SJSA1 (cell line): ENCODE measurements at regions not wholly inside any gene's neighbourhood (a gene's known extent, or its start where the extent isn't known, plus 50 kb on each side); places are given as distances from the start of the nearest gene placed in this dataset.

Experiments
- DNase-seq, 2 experiments: peaks; one replicate each; pipeline ENCODE4 v3.0.0-alpha.2; 2015 to 2020; ENCODE audit warnings: low spot score in 2 of 2, low read depth in 1 of 2
- H3K27ac ChIP-seq: fragments of 250-450 bp; sonication (Bioruptor Pico); 2 replicates; pipeline ENCODE4 v1.5.1; 2020; ENCODE audit warnings: mild to moderate bottlenecking, moderate library complexity
- H3K27me3 ChIP-seq: fragments of 250-450 bp; sonication (Bioruptor Pico); replicated peaks from 2 replicates; pipeline ENCODE4 v1.5.1; 2020; ENCODE audit warnings: mild to moderate bottlenecking, moderate library complexity
- H3K36me3 ChIP-seq: fragments of 250-450 bp; sonication (Bioruptor Pico); 2 replicates; pipeline ENCODE4 v1.5.1; 2020; ENCODE audit warnings: mild to moderate bottlenecking
- H3K4me1 ChIP-seq: fragments of 250-450 bp; sonication (Bioruptor Pico); replicated peaks from 2 replicates; pipeline ENCODE4 v1.6.1; 2021; ENCODE audit warnings: mild to moderate bottlenecking
- H3K4me3 ChIP-seq: fragments of 250-450 bp; sonication (Bioruptor Pico); 2 replicates; pipeline ENCODE4 v1.5.1; 2020; ENCODE audit warnings: mild to moderate bottlenecking
- H3K9me3 ChIP-seq: fragments of 250-450 bp; sonication (Bioruptor Pico); replicated peaks from 2 replicates; pipeline ENCODE4 v1.5.1; 2020; ENCODE audit warnings: mild to moderate bottlenecking

- no peak overlapping the region for H3K4me3 ChIP-seq
- no peak for DNase-seq
- no peaks in the 10 kb centered on the region for H3K27me3 ChIP-seq
- H3K27ac ChIP-seq: no peak overlapping the region
- H3K36me3 ChIP-seq: no peaks in the 10 kb centered on the region
- H3K4me1 ChIP-seq: no peaks in the 10 kb centered on the region
- H3K9me3 ChIP-seq: no peaks in the 10 kb centered on the region
Measured at GRCh38 chr6:92169506-92169905, 1249.9 kb downstream of the EPHA7 start.

- H3K27me3 ChIP-seq: no peaks in the 10 kb centered on the region
- DNase-seq: no peak
- H3K9me3 ChIP-seq: no peaks in the 10 kb centered on the region
- H3K36me3 ChIP-seq: no peaks in the 10 kb centered on the region
- no peak overlapping the region for H3K4me3 ChIP-seq
- no peaks in the 10 kb centered on the region for H3K4me1 ChIP-seq
- no peak overlapping the region for H3K27ac ChIP-seq
Measured at GRCh38 chr6:92166666-92167065, 1252.7 kb downstream of the EPHA7 start.

- no peak for DNase-seq
- H3K36me3 ChIP-seq: no peaks in the 10 kb centered on the region
- H3K4me3 ChIP-seq: no peak overlapping the region
- H3K27me3 ChIP-seq: no peaks in the 10 kb centered on the region
- no peaks in the 10 kb centered on the region for H3K4me1 ChIP-seq
- no peak overlapping the region for H3K27ac ChIP-seq
- H3K9me3 ChIP-seq: no peaks in the 10 kb centered on the region
Measured at GRCh38 chr6:92161953-92162352, 1257.4 kb downstream of the EPHA7 start.

GRCh38 chr6:92160226-92160625 is 1259.1 kb downstream of the EPHA7 start:
- H3K27ac ChIP-seq: no peak overlapping the region
- H3K9me3 ChIP-seq: no peaks in the 10 kb centered on the region
- no peak overlapping the region for H3K4me3 ChIP-seq
- no peaks in the 10 kb centered on the region for H3K4me1 ChIP-seq
- no peak for DNase-seq
- H3K27me3 ChIP-seq: no peaks in the 10 kb centered on the region
- H3K36me3 ChIP-seq: no peaks in the 10 kb centered on the region

- DNase-seq: no peak
Measured at GRCh38 chr6:92159046-92159445, 1260.3 kb downstream of the EPHA7 start.

GRCh38 chr6:92150553-92150952 is 1268.8 kb downstream of the EPHA7 start:
- DNase-seq: no peak
- Histone ChIP-seq H3K27ac (no peak overlapping the region), H3K4me1 (no peaks in the 10 kb centered on the region), H3K4me3 (no peak overlapping the region), H3K9me3 (no peaks in the 10 kb centered on the region), H3K36me3 (no peaks in the 10 kb centered on the region), H3K27me3 (no peaks in the 10 kb centered on the region)

More at GRCh38 chr6:92159046-92159445, 1260.3 kb downstream of the EPHA7 start:
- Histone ChIP-seq H3K27me3 (no peaks in the 10 kb centered on the region), H3K36me3 (no peaks in the 10 kb centered on the region), H3K4me1 (no peaks in the 10 kb centered on the region), H3K4me3 (no peak overlapping the region), H3K27ac (no peak overlapping the region), H3K9me3 (no peaks in the 10 kb centered on the region)

GRCh38 chr6:92147246-92147645 is 1272.1 kb downstream of the EPHA7 start:
- DNase-seq: no peak
- no peak overlapping the region for H3K4me3 ChIP-seq

GRCh38 chr6:92139601-92140000 is 1279.8 kb downstream of the EPHA7 start:
- Histone ChIP-seq H3K27ac (no peak overlapping the region), H3K4me1 (no peaks in the 10 kb centered on the region), H3K4me3 (no peak overlapping the region), H3K9me3 (no peaks in the 10 kb centered on the region), H3K36me3 (no peaks in the 10 kb centered on the region), H3K27me3 (no peaks in the 10 kb centered on the region)
- no peak for DNase-seq

More at GRCh38 chr6:92147246-92147645, 1272.1 kb downstream of the EPHA7 start:
- no peaks in the 10 kb centered on the region for H3K27me3 ChIP-seq
- H3K27ac ChIP-seq: no peak overlapping the region
- no peaks in the 10 kb centered on the region for H3K4me1 ChIP-seq
- no peaks in the 10 kb centered on the region for H3K9me3 ChIP-seq
- no peaks in the 10 kb centered on the region for H3K36me3 ChIP-seq

GRCh38 chr6:92132957-92133356 is 1286.4 kb downstream of the EPHA7 start:
- no peaks in the 10 kb centered on the region for H3K36me3 ChIP-seq
- no peaks in the 10 kb centered on the region for H3K4me1 ChIP-seq
- no peaks in the 10 kb centered on the region for H3K27me3 ChIP-seq
- no peak overlapping the region for H3K4me3 ChIP-seq
- no peak overlapping the region for H3K27ac ChIP-seq
- H3K9me3 ChIP-seq: no peaks in the 10 kb centered on the region
- no peak for DNase-seq

- DNase-seq: no peak
Measured at GRCh38 chr6:92132457-92132856, 1286.9 kb downstream of the EPHA7 start.

GRCh38 chr6:92130944-92131343 is 1288.4 kb downstream of the EPHA7 start:
- H3K27me3 ChIP-seq: no peaks in the 10 kb centered on the region
- DNase-seq: no peak
- H3K36me3 ChIP-seq: no peaks in the 10 kb centered on the region
- H3K27ac ChIP-seq: no peak overlapping the region
- H3K4me1 ChIP-seq: no peaks in the 10 kb centered on the region
- no peaks in the 10 kb centered on the region for H3K9me3 ChIP-seq
- H3K4me3 ChIP-seq: no peak overlapping the region

More at GRCh38 chr6:92132457-92132856, 1286.9 kb downstream of the EPHA7 start:
- H3K36me3 ChIP-seq: no peaks in the 10 kb centered on the region
- no peak overlapping the region for H3K4me3 ChIP-seq
- H3K9me3 ChIP-seq: no peaks in the 10 kb centered on the region
- no peaks in the 10 kb centered on the region for H3K4me1 ChIP-seq
- H3K27me3 ChIP-seq: no peaks in the 10 kb centered on the region
- H3K27ac ChIP-seq: no peak overlapping the region

- Histone ChIP-seq H3K4me3 (no peak overlapping the region), H3K27me3 (no peaks in the 10 kb centered on the region; the same call in 1 of the 2 replicates), H3K36me3 (no peaks in the 10 kb centered on the region), H3K9me3 (no peaks in the 10 kb centered on the region), H3K4me1 (no peaks in the 10 kb centered on the region), H3K27ac (no peak overlapping the region)
- DNase-seq: no peak
Measured at GRCh38 chr6:92126983-92127382, 1292.4 kb downstream of the EPHA7 start.

- DNase-seq: no peak
- Histone ChIP-seq H3K27ac (no peak overlapping the region), H3K27me3 (no peaks in the 10 kb centered on the region; the same call in 1 of the 2 replicates), H3K9me3 (no peaks in the 10 kb centered on the region), H3K4me1 (no peaks in the 10 kb centered on the region), H3K4me3 (no peak overlapping the region), H3K36me3 (no peaks in the 10 kb centered on the region)
Measured at GRCh38 chr6:92126088-92126487, 1293.3 kb downstream of the EPHA7 start.

GRCh38 chr6:92125681-92126080 is 1293.7 kb downstream of the EPHA7 start:
- Histone ChIP-seq H3K4me3 (no peak overlapping the region), H3K27me3 (no peaks in the 10 kb centered on the region; the same call in 1 of the 2 replicates), H3K36me3 (no peaks in the 10 kb centered on the region), H3K27ac (no peak overlapping the region), H3K4me1 (no peaks in the 10 kb centered on the region), H3K9me3 (no peaks in the 10 kb centered on the region)
- no peak for DNase-seq

GRCh38 chr6:92124200-92124651 is 1295.1 kb downstream of the EPHA7 start:
- no peaks in the 10 kb centered on the region for H3K9me3 ChIP-seq
- no peak overlapping the region for H3K27ac ChIP-seq
- H3K36me3 ChIP-seq: no peaks in the 10 kb centered on the region
- no peak overlapping the region for H3K4me3 ChIP-seq
- no peaks in the 10 kb centered on the region; the same call in 1 of the 2 replicates for H3K27me3 ChIP-seq
- H3K4me1 ChIP-seq: no peaks in the 10 kb centered on the region
- no peak for DNase-seq
